ENCODE measurements at regions not wholly inside any gene's neighbourhood (a gene's known extent, or its start where the extent isn't known, plus 50 kb on each side); places are given as distances from the start of the nearest gene placed in this dataset.
"Not testable (repeated sequence)": the region's sequence is repeated elsewhere in the genome, so short reads cannot be mapped to it uniquely, and the experiment has no call there.

DNA sequence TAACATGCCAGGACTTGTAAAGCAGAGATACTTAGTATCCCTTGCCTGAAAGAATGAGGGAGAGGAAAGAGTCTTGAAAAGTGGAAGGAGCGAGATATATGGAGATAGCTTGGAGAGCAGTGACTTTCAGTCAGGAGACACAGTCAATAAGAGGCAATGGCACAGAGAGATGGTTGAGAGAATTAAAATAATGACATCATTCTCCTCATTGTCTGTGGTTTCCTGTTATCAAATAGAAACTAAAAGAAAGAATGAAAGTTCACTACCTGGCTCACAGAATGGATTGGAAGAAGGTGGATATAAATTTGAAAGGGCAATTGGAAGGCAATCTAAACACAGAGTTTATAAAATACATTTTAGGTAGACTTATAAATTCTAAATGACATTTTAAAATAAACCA, 760.2 kb upstream of the AADAT start:
- Histone ChIP-seq H3K9me3 (replicated peaks in 1 of 11) (no peaks in the 10 kb centered on the region), H3K27ac (no peak overlapping the region), H3K27me3 (no peaks in the 10 kb centered on the region), H3K4me3 (no peak overlapping the region), H3K9ac (no peak overlapping the region), H3K4me2 (no peak overlapping the region), H3K36me3 (no peaks in the 10 kb centered on the region), H4K20me1 (no peaks in the 10 kb centered on the region), H3K4me1 (no peaks in the 10 kb centered on the region)
- TF ChIP-seq Cebpa-rat (IDR thresholded peaks at IDR 0.05) = no peak

DNA sequence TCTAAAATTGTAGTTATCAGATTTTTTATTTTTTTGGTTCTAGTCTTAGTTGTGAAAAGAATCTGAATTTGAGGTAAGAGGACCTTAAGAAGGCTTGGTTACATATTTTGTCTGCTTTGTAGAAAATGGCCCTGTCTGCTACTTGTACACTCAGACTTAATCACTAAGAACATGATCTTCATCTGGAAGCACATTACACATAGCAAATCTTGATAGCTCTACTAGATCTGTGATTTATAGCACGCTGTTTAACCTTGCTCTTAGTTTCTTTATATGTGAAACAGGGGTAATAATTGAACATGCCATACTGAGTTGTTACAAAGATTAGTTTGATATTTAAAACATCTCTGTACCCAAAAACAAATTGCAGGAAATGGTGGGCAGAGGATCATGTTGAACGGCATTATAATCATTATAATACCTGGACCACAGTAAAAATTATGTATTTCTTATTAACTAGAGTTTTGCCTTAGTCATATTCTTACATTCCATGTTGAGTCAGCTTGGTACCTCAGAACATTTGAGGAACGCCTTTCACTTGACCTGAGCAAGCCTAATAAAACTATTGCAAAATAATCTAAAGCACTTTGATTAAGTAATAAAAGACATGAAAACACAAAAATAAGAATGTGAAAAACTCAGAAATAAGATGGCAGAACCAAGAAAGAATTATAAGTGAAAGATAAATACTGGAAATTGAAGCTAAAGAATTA, 738.0 kb upstream of the AADAT start:
- H3K9me3 ChIP-seq (replicated peaks in 1 of 11) = no peaks in the 10 kb centered on the region
- TF ChIP-seq Cebpa-rat (IDR thresholded peaks at IDR 0.05) = no peak
- no peaks in the 10 kb centered on the region for H3K27me3 ChIP-seq
- H3K9ac ChIP-seq = no peak overlapping the region
- no peak overlapping the region for H3K4me2 ChIP-seq
- H4K20me1 ChIP-seq = no peaks in the 10 kb centered on the region
- H3K36me3 ChIP-seq = no peaks in the 10 kb centered on the region
- no peaks in the 10 kb centered on the region for H3K4me1 ChIP-seq
- H3K27ac ChIP-seq = no peak overlapping the region
- H3K4me3 ChIP-seq = no peak overlapping the region

DNA sequence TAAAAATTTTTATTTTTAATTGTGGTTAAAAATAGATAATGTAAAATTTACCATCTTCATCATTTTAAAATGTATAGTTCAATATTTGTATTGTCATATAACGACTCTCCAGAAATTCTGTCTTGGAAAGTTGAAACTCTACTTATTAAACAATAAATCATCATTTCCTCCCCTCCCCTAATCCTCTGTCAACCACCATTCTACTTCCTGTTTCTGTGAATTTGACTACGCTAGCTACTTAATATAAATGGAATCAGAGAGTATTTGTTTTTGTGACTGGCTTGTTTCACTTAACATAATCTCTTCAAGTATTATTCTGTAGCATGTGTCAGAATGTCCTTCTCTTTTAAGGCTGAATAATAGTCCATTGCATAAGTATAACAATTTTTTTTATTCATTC, 729.0 kb upstream of the AADAT start:
- Histone ChIP-seq H3K4me3 (no peak overlapping the region), H3K9me3 (replicated peaks in 1 of 11) (peaks cover 28 to 30% (median 28%) of the 10 kb centered on the region in 11 experiments), H3K4me1 (no peaks in the 10 kb centered on the region), H3K27me3 (no peaks in the 10 kb centered on the region), H3K9ac (no peak overlapping the region), H3K27ac (no peak overlapping the region), H3K4me2 (no peak overlapping the region), H4K20me1 (no peaks in the 10 kb centered on the region), H3K36me3 (no peaks in the 10 kb centered on the region)
- no peak for TF ChIP-seq Cebpa-rat (IDR thresholded peaks at IDR 0.05)

DNA sequence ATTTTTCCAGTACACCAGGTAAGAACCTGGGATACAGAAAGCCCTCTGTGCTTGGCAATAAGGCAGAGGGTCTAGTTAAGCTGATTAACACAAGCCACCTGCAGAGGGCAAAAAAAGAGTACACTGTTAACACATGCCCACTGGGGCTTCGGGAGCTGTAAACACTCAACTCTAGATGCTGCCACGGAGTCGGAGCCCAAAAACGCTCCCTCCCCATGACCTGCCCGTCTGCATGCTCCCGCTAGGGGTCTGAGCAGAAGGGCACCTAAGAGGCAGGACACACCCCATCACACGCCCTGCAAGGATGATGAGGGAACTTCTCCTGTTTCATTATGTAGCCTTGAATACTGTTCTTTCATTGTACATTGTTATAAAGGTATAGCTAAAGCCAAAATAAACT, 715.6 kb upstream of the AADAT start:
- no peak overlapping the region for H3K4me3 ChIP-seq
- TF ChIP-seq Cebpa-rat (IDR thresholded peaks at IDR 0.05) = no peak
- no peaks in the 10 kb centered on the region for H3K4me1 ChIP-seq
- H4K20me1 ChIP-seq = no peaks in the 10 kb centered on the region
- H3K9me3 ChIP-seq (replicated peaks in 1 of 11) = no peaks in the 10 kb centered on the region
- no peak overlapping the region for H3K4me2 ChIP-seq
- no peaks in the 10 kb centered on the region for H3K36me3 ChIP-seq
- no peak overlapping the region for H3K9ac ChIP-seq
- H3K27me3 ChIP-seq = no peaks in the 10 kb centered on the region
- H3K27ac ChIP-seq = no peak overlapping the region

DNA sequence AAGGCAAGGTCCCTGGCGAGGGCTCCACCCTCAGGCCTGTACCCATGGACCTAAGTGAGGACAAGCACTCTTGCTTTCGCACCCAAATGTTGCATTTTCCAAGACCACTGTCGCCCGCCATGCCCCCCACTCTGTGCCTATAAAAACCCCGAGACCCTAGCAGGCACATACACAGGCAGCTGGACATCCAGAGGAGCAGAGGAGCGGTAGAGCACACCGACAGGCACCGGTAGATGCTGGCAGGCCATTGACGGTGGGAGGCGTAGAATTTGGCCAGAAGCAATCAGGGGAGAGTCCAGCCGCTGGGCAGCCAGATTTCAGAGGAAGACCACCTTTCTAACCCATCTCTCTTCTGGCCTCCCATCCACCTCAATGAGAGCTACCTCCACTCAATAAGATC, 715.2 kb upstream of the AADAT start:
- Histone ChIP-seq H4K20me1 (no peaks in the 10 kb centered on the region), H3K9ac (no peak overlapping the region)

DNA sequence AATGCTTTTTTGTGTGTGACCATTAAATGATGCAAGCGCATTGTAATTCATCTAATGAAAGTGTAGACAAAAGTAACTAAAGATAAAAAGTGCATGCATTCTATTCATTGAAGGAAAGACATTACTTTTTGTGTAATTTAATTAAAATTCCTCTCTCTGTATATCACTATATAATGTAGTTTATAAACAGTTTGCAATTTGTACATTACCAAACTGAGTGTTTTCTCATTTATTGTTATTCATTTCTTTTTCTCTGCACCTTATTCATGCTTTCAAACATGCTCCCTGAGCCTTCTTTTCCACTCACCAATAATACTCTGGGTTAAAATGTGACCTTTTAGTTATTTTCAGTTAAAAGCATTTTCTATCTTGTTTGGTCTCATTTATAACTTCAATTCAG, 713.7 kb upstream of the AADAT start:
- Histone ChIP-seq H3K9ac (no peak overlapping the region), H3K4me2 (no peak overlapping the region)
- no peak for TF ChIP-seq Cebpa-rat (IDR thresholded peaks at IDR 0.05)

More for the DNA sequence above, 715.2 kb upstream of the AADAT start:
- Histone ChIP-seq H3K36me3 (no peaks in the 10 kb centered on the region), H3K4me3 (no peak overlapping the region), H3K27me3 (no peaks in the 10 kb centered on the region), H3K4me2 (no peak overlapping the region), H3K27ac (no peak overlapping the region), H3K4me1 (no peaks in the 10 kb centered on the region), H3K9me3 (replicated peaks in 1 of 11) (no peaks in the 10 kb centered on the region)
- no peak for TF ChIP-seq Cebpa-rat (IDR thresholded peaks at IDR 0.05)

DNA sequence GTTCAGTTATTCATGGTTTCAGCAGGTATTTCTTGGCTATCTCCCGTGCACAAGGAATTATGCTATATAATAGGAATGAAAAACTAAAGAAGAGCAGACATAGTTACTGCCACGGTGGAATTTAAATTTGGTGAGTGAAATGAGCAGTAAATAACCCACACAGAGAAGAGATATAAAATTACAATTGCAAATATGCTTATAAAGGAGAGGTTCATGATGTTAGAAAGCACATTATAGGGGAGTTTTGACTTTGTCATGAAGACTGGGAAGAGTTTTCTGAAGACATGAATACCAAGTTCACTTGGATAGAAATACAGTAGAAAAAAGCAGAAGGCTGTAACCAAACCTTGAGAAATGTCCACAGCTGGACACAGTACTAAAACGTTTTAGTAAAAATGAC, 712.0 kb upstream of the AADAT start:
- no peak overlapping the region for H3K27ac ChIP-seq
- no peak for TF ChIP-seq Cebpa-rat (IDR thresholded peaks at IDR 0.05)
- H3K9me3 ChIP-seq (replicated peaks in 1 of 11) = no peaks in the 10 kb centered on the region
- H3K36me3 ChIP-seq = no peaks in the 10 kb centered on the region
- no peak overlapping the region for H3K9ac ChIP-seq
- no peaks in the 10 kb centered on the region for H3K27me3 ChIP-seq
- no peaks in the 10 kb centered on the region for H3K4me1 ChIP-seq
- H3K4me3 ChIP-seq = no peak overlapping the region
- no peak overlapping the region for H3K4me2 ChIP-seq
- no peaks in the 10 kb centered on the region for H4K20me1 ChIP-seq

More for the DNA sequence above, 713.7 kb upstream of the AADAT start:
- Histone ChIP-seq H3K36me3 (no peaks in the 10 kb centered on the region), H3K27ac (no peak overlapping the region), H3K9me3 (replicated peaks in 1 of 11) (no peaks in the 10 kb centered on the region), H4K20me1 (no peaks in the 10 kb centered on the region), H3K27me3 (no peaks in the 10 kb centered on the region), H3K4me1 (no peaks in the 10 kb centered on the region), H3K4me3 (no peak overlapping the region)

DNA sequence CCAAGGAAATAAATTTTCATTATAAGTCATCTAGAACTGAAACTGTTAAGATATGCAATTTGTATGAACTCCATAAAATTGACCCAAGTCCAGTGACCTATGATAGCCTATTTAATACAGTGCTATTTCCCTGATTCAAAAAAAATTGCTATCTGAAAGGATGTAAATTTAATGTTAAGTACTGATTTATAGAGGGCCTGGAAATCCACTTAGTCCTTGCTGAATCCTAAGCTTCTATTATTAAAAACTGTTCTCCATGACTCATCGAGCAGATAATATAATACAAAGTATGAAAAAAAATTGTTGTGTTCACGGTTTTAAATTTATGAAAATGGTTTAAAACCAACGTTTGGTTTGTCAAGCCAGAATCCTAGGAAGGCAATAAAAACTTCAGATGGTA, 704.8 kb upstream of the AADAT start:
- no peak overlapping the region for H3K4me3 ChIP-seq
- H3K36me3 ChIP-seq = no peaks in the 10 kb centered on the region
- no peak overlapping the region for H3K4me2 ChIP-seq
- TF ChIP-seq Cebpa-rat (IDR thresholded peaks at IDR 0.05) = no peak
- no peaks in the 10 kb centered on the region for H3K27me3 ChIP-seq
- no peaks in the 10 kb centered on the region for H3K4me1 ChIP-seq
- no peak overlapping the region for H3K27ac ChIP-seq
- H3K9me3 ChIP-seq (replicated peaks in 1 of 11) = no peaks in the 10 kb centered on the region
- no peaks in the 10 kb centered on the region for H4K20me1 ChIP-seq
- H3K9ac ChIP-seq = no peak overlapping the region

DNA sequence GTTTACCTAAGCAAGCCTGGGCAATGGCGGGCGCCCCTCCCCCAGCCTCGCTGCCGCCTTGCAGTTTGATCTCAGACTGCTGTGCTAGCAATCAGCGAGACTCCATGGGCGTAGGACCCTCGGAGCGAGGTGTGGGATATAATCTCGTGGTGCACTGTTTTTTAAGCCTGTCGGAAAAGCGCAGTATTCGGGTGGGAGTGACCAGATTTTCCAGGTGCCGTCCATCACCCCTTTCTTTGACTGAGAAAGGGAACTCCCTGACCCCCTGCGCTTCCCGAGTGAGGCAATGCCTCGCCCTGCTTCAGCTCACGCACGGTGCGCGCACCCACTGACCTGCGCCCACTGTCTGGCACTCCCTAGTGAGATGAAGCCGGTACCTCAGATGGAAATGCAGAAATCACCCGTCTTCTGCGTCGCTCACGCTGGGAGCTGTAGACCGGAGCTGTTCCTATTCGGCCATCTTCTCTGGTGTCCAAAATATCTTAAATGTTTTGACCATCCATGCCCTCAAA, 698.8 kb upstream of the AADAT start:
- H3K4me3 ChIP-seq; H3K27ac ChIP-seq; H4K20me1 ChIP-seq; H3K4me2 ChIP-seq; H3K27me3 ChIP-seq; H3K4me1 ChIP-seq; H3K9me3 ChIP-seq (replicated peaks in 1 of 11); H3K36me3 ChIP-seq; H3K9ac ChIP-seq: not testable (repeated sequence)

DNA sequence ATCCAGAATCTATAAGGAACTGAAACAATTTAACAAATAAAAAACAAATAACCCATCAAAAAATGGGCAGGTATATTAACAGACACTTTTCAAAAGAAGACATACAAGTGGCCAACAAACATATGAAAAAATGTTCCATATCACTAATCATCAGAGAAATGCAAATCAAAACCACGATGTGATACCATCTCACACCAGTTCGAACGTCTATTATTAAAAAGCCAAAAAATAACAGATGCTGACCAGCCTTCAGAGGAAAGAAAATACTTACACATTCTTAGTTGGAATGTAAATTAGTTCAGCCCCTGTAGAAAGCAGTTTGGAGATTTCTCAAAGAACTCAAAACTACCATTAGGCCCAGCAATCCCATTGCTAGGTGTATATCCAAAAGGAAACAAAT, 687.9 kb upstream of the AADAT start:
- no peak overlapping the region for H3K27ac ChIP-seq
- no peaks in the 10 kb centered on the region for H3K9me3 ChIP-seq (replicated peaks in 1 of 11)
- no peak overlapping the region; a peak in 1 of 22 replicates for H3K4me2 ChIP-seq
- H3K4me1 ChIP-seq = 0 out of 20 replicates have a peak, but pooled peaks cover 0 to 4% (median 0%) of the 10 kb centered on the region in 10 experiments
- H3K4me3 ChIP-seq = no peak overlapping the region
- no peaks in the 10 kb centered on the region for H3K27me3 ChIP-seq
- H3K9ac ChIP-seq = no peak overlapping the region
- no peaks in the 10 kb centered on the region for H3K36me3 ChIP-seq
- H4K20me1 ChIP-seq = no peaks in the 10 kb centered on the region
- TF ChIP-seq Cebpa-rat (IDR thresholded peaks at IDR 0.05) = no peak

Measured in BLaER1 treated with 17β-estradiol and CSF1 and Interleukin-3, amounts not matched to agents 10 nM and 100 nM (cell line).